H1 (cell line): ENCODE measurements at regions not wholly inside any gene's neighbourhood (a gene's known extent, or its start where the extent isn't known, plus 50 kb on each side); places are given as distances from the start of the nearest gene placed in this dataset.

Experiments used
- ATF2 ChIP-seq: IDR thresholded peaks from 2 replicates; pipeline ENCODE4 v1.6.1; 2012; ENCODE audit warnings: low read length, inconsistent platforms
- EZH2 ChIP-seq: fragments of 200-600 bp; sonication (generic); IDR thresholded peaks from 2 replicates; pipeline ENCODE4 v1.7.1; 2012; ENCODE audit warnings: low read depth, mild to moderate bottlenecking, moderate library complexity, low read length, inconsistent platforms; ENCODE audit not compliant: severe bottlenecking
- GTF2F1 ChIP-seq: IDR thresholded peaks from 2 replicates; pipeline ENCODE4 v1.6.1; 2012; ENCODE audit warnings: low read depth, low read length, improper control_type of control experiment, borderline replicate concordance
- HDAC6 ChIP-seq: IDR thresholded peaks from one replicate; pipeline ENCODE4 v1.7.1; 2012; ENCODE audit warnings: low read depth, mild to moderate bottlenecking, inconsistent platforms, low read length, moderate library complexity
- NANOG ChIP-seq: IDR thresholded peaks from 2 replicates; pipeline ENCODE4 v1.6.1; 2011; ENCODE audit warnings: low read length, low read depth, mild to moderate bottlenecking, inconsistent platforms; ENCODE audit not compliant: insufficient read depth, poor library complexity, severe bottlenecking
- POLR2AphosphoS5 ChIP-seq: IDR thresholded peaks from 2 replicates; pipeline ENCODE4 v1.6.1; 2011; ENCODE audit warnings: low read depth, low read length
- RAD21 ChIP-seq, 2 experiments: IDR thresholded peaks in 1 of 2; conservative IDR thresholded peaks in 1 of 2; 2 replicates each; pipeline ENCODE4 v1.6.1; 2011; ENCODE audit warnings: low read depth in 2 of 2, low read length in 2 of 2, improper control_type of control experiment in 1 of 2, inconsistent platforms in 1 of 2, mild to moderate bottlenecking in 1 of 2, moderate library complexity in 1 of 2
- SRF ChIP-seq: IDR thresholded peaks from 2 replicates; pipeline ENCODE4 v1.6.1; 2011; ENCODE audit warnings: mild to moderate bottlenecking, low read depth, low read length, moderate library complexity
- SUZ12 ChIP-seq: fragments of 200-600 bp; sonication (generic); IDR thresholded peaks from 2 replicates; pipeline ENCODE4 v1.6.1; 2012; ENCODE audit warnings: mild to moderate bottlenecking, inconsistent platforms, low read length, moderate library complexity, mixed read lengths
- TAF1 ChIP-seq: IDR thresholded peaks from 2 replicates; pipeline ENCODE4 v1.6.1; 2011; ENCODE audit warnings: mild to moderate bottlenecking, low read depth, low read length
- USF2 ChIP-seq: IDR thresholded peaks from 2 replicates; pipeline ENCODE4 v1.6.1; 2011; ENCODE audit warnings: low read length, improper control_type of control experiment
- TF ChIP-seq, protein P1 (sequence below), 3 experiments: IDR thresholded peaks; 1 replicate in 2 of 3; 2 replicates in 1 of 3; pipeline versions ENCODE4 v1.5.1 to v1.6.1; 2011; ENCODE audit warnings: low read length in 3 of 3, mild to moderate bottlenecking in 3 of 3, inconsistent platforms in 2 of 3, low read depth in 1 of 3, moderate library complexity in 1 of 3; ENCODE audit not compliant: insufficient read depth in 1 of 3; ENCODE audit errors: control extremely low read depth in 1 of 3

DNA sequence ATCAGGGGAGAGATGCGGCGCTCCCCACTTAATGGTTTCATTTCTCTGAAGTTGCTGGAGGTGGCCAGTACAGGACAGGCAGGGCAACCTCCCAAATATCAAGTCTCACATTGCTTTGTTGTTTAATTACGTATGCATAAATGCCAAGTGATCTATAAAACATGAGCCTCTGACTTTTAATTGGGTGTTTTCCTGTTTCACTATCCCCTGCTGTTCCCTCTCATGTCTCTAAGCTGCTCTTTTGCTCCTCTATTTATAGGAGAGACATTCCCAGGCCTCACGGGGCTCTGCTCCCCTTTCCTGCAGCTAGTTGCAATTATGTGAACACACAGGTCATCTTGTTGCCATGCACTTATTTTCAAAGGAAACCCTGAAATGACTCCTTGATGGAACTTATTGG lies 1173.5 kb upstream of the GOT2 start:
- TF ChIP-seq, protein P1, sequence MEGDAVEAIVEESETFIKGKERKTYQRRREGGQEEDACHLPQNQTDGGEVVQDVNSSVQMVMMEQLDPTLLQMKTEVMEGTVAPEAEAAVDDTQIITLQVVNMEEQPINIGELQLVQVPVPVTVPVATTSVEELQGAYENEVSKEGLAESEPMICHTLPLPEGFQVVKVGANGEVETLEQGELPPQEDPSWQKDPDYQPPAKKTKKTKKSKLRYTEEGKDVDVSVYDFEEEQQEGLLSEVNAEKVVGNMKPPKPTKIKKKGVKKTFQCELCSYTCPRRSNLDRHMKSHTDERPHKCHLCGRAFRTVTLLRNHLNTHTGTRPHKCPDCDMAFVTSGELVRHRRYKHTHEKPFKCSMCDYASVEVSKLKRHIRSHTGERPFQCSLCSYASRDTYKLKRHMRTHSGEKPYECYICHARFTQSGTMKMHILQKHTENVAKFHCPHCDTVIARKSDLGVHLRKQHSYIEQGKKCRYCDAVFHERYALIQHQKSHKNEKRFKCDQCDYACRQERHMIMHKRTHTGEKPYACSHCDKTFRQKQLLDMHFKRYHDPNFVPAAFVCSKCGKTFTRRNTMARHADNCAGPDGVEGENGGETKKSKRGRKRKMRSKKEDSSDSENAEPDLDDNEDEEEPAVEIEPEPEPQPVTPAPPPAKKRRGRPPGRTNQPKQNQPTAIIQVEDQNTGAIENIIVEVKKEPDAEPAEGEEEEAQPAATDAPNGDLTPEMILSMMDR (IDR thresholded peaks at IDR 0.05; ENCODE audit: control extremely low read depth in 1 of 3, insufficient read depth in 1 of 3, low read depth in 1 of 3, low read length in 3 of 3): no peak
- TF ChIP-seq RAD21 (IDR thresholded peaks at IDR 0.05 in 1 of 2, conservative IDR thresholded peaks at IDR 0.05 in 1 of 2; ENCODE audit: low read depth in 2 of 2, low read length in 2 of 2) (no peak), GTF2F1 (no peak), USF2 (no peak), TAF1 (no peak), ATF2 (no peak), NANOG (no peak), HDAC6 (no peak), EZH2 (no peak), SRF (no peak), SUZ12 (no peak), POLR2AphosphoS5 (no peak)
